ENCODE measurements at regions not wholly inside any gene's neighbourhood (a gene's known extent, or its start where the extent isn't known, plus 50 kb on each side); places are given as distances from the start of the nearest gene placed in this dataset.

GRCh38 chr4:60194214-60194613, 1005.9 kb upstream of the ADGRL3 start:
- TF ChIP-seq CTCF (IDR thresholded peaks at IDR 0.05; ENCODE audit: poor library complexity) (no peak), EZH2phosphoT487 (IDR thresholded peaks at IDR 0.05; ENCODE audit: low read depth, severe bottlenecking, unreplicated experiment) (no peak)

All from hepatocyte (in vitro differentiated cells).